GM23338 (cell line): ENCODE measurements at regions not wholly inside any gene's neighbourhood (a gene's known extent, or its start where the extent isn't known, plus 50 kb on each side); places are given as distances from the start of the nearest gene placed in this dataset.

Experiments
- ATAC-seq: fragments of 200-7000 bp; cut with Tn5 transposase; 3 replicates; pipeline ENCODE4 v1.9.1; 2020
- DNase-seq: peaks from one replicate; pipeline ENCODE4 v3.0.0-alpha.2; 2015; ENCODE audit warnings: low spot score
- H2AFZ ChIP-seq: fragments of 200-600 bp; sonication (generic); 2 replicates; pipeline ENCODE4 v1.8.0; 2016; ENCODE audit warnings: antibody characterized with exemption, mild to moderate bottlenecking, moderate library complexity
- H3F3A ChIP-seq: fragments of 200-600 bp; sonication (generic); replicated peaks from 2 replicates; pipeline ENCODE4 v1.8.0; 2017; ENCODE audit warnings: antibody characterized with exemption, mixed run types, low read depth
- H3K27ac ChIP-seq: fragments of 200-600 bp; sonication (generic); 2 replicates; pipeline ENCODE4 v1.6.1; 2016; ENCODE audit warnings: low read depth
- H3K27me3 ChIP-seq: fragments of 200-600 bp; sonication (generic); 2 replicates; pipeline ENCODE4 v1.8.0; 2016; ENCODE audit warnings: mild to moderate bottlenecking, mixed run types, moderate library complexity; ENCODE audit not compliant: insufficient read depth
- H3K36me3 ChIP-seq: fragments of 200-600 bp; sonication (generic); 2 replicates; pipeline ENCODE4 v1.8.0; 2016; ENCODE audit warnings: mild to moderate bottlenecking; ENCODE audit not compliant: insufficient read depth
- H3K4me1 ChIP-seq: fragments of 200-600 bp; sonication (generic); 2 replicates; pipeline ENCODE4 v1.8.0; 2016; ENCODE audit warnings: mild to moderate bottlenecking, moderate library complexity; ENCODE audit not compliant: insufficient read depth
- H3K4me2 ChIP-seq: fragments of 200-600 bp; sonication (generic); 2 replicates; pipeline ENCODE4 v1.7.1; 2017; ENCODE audit warnings: mixed run types
- H3K4me3 ChIP-seq: fragments of 200-600 bp; sonication (generic); 2 replicates; pipeline ENCODE4 v1.6.1; 2016; ENCODE audit warnings: mixed run types
- H3K79me2 ChIP-seq: fragments of 200-600 bp; sonication (generic); replicated peaks from 2 replicates; pipeline ENCODE4 v1.8.0; 2017; ENCODE audit warnings: mild to moderate bottlenecking; ENCODE audit not compliant: insufficient read depth
- H3K9me2 ChIP-seq: fragments of 200-600 bp; sonication (generic); 2 replicates; pipeline ENCODE4 v1.8.0; 2017; ENCODE audit not compliant: insufficient read depth
- H4K20me1 ChIP-seq: fragments of 200-600 bp; sonication (generic); replicated peaks from 2 replicates; pipeline ENCODE4 v1.8.0; 2017; ENCODE audit warnings: mild to moderate bottlenecking; ENCODE audit not compliant: insufficient read depth
- H3K27ac Mint-ChIP-seq: 2 replicates; pipeline ENCODE4 v1.8.0; 2020; ENCODE audit warnings: inconsistent platforms, mild to moderate bottlenecking, moderate library complexity, mixed read lengths
- H3K27me3 Mint-ChIP-seq: 3 replicates; pipeline ENCODE4 v1.8.0; 2022; ENCODE audit warnings: low read depth, mild to moderate bottlenecking, moderate library complexity, mixed read lengths, inconsistent platforms; ENCODE audit not compliant: insufficient read depth, poor library complexity
- H3K36me3 Mint-ChIP-seq: 3 replicates; pipeline ENCODE4 v1.8.0; 2021; ENCODE audit warnings: low read depth, mild to moderate bottlenecking, inconsistent platforms, moderate library complexity, mixed read lengths
- H3K4me1 Mint-ChIP-seq: 3 replicates; pipeline ENCODE4 v1.8.0; 2020; ENCODE audit warnings: mild to moderate bottlenecking, inconsistent platforms, mixed read lengths
- H3K4me3 Mint-ChIP-seq: 3 replicates; pipeline ENCODE4 v1.8.0; 2021; ENCODE audit warnings: moderate library complexity, mild to moderate bottlenecking, inconsistent platforms, mixed read lengths
- H3K9me3 Mint-ChIP-seq: 3 replicates; pipeline ENCODE4 v1.8.0; 2020; ENCODE audit warnings: moderate library complexity, mild to moderate bottlenecking, inconsistent platforms, mixed read lengths
- CREB1 ChIP-seq: fragments of 250-450 bp; sonication (Bioruptor Pico); IDR thresholded peaks from 2 replicates; pipeline ENCODE4 v1.5.0; 2020; ENCODE audit warnings: low read depth, mild to moderate bottlenecking, moderate library complexity
- EZH2 ChIP-seq: fragments of 200-600 bp; sonication (generic); IDR thresholded peaks from one replicate; pipeline ENCODE4 v1.8.0; 2017; ENCODE audit warnings: antibody characterized with exemption, mild to moderate bottlenecking, low read depth; ENCODE audit not compliant: unreplicated experiment
- EZH2phosphoT487 ChIP-seq: fragments of 200-600 bp; sonication (generic); IDR thresholded peaks from one replicate; pipeline ENCODE4 v1.8.1; 2018; ENCODE audit warnings: antibody characterized with exemption; ENCODE audit not compliant: unreplicated experiment
- JUNB ChIP-seq: IDR thresholded peaks from one replicate; pipeline ENCODE4 v1.6.1; 2016; ENCODE audit warnings: antibody characterized with exemption; ENCODE audit not compliant: unreplicated experiment
- NANOG ChIP-seq: IDR thresholded peaks from 2 replicates; pipeline ENCODE4 v1.6.1; 2016; ENCODE audit warnings: antibody characterized with exemption, borderline replicate concordance
- POLR2AphosphoS5 ChIP-seq: IDR thresholded peaks from 2 replicates; pipeline ENCODE4 v1.6.1; 2016; ENCODE audit warnings: antibody characterized with exemption, low read depth
- REST ChIP-seq: IDR thresholded peaks from one replicate; pipeline ENCODE4 v1.6.1; 2018; ENCODE audit warnings: antibody characterized with exemption; ENCODE audit not compliant: unreplicated experiment
- STAT1 ChIP-seq: IDR thresholded peaks from one replicate; pipeline ENCODE4 v1.6.1; 2016; ENCODE audit warnings: antibody characterized with exemption; ENCODE audit not compliant: unreplicated experiment
- ZNF114 ChIP-seq: fragments of 250-450 bp; sonication (Bioruptor Pico); IDR thresholded peaks from 2 replicates; pipeline ENCODE4 v1.5.0; 2020; ENCODE audit warnings: mild to moderate bottlenecking, moderate library complexity
- ZNF331 ChIP-seq: fragments of 250-450 bp; sonication (Bioruptor Pico); IDR thresholded peaks from 2 replicates; pipeline ENCODE4 v1.5.0; 2020; ENCODE audit warnings: low read depth, mild to moderate bottlenecking, moderate library complexity
- ZNF462 ChIP-seq: fragments of 250-450 bp; sonication (Bioruptor Pico); IDR thresholded peaks from 2 replicates; pipeline ENCODE4 v1.5.0; 2020; ENCODE audit warnings: mild to moderate bottlenecking, moderate library complexity
- TF ChIP-seq, protein P1 (sequence below), 2 experiments: fragments of 200-600 bp in 1 of 2; sonication (generic) in 1 of 2; conservative IDR thresholded peaks; 2 replicates each; pipeline versions ENCODE4 v1.5.1 to v1.6.1; 2016 to 2017; ENCODE audit warnings: antibody characterized with exemption in 2 of 2, low read depth in 2 of 2, mild to moderate bottlenecking in 2 of 2, moderate library complexity in 1 of 2
- TF ChIP-seq, protein P2 (sequence below): IDR thresholded peaks from 2 replicates; pipeline ENCODE4 v1.6.1; 2016; ENCODE audit warnings: antibody characterized with exemption

DNA sequence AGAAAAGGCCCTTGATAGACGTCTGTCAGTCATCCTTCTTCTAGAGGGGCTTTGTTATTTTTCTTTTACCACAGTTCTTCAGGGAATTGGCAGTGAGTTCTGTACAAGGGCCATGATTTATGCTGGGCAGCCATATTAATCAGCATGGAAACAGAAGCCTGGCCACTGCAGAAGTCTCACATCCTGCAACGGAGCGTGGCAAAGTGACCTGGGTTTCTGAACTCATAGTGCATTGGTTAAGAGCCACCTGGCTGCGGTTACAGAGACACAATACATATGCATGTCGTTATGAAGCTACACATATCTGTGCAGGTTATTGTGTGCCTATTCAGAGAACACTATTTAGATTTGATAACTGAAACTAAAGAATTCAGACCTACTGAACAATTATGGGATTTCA is 419.4 kb upstream of the CELF2 start:
- TF ChIP-seq STAT1 (no peak), CREB1 (CRISPR knock-in tag) (no peak), EZH2phosphoT487 (no peak), POLR2AphosphoS5 (no peak), NANOG (no peak), ZNF114 (CRISPR knock-in tag) (no peak), REST (no peak), ZNF331 (CRISPR knock-in tag) (no peak), EZH2 (no peak), ZNF462 (CRISPR knock-in tag) (no peak), JUNB (no peak)
- TF ChIP-seq, protein P1, sequence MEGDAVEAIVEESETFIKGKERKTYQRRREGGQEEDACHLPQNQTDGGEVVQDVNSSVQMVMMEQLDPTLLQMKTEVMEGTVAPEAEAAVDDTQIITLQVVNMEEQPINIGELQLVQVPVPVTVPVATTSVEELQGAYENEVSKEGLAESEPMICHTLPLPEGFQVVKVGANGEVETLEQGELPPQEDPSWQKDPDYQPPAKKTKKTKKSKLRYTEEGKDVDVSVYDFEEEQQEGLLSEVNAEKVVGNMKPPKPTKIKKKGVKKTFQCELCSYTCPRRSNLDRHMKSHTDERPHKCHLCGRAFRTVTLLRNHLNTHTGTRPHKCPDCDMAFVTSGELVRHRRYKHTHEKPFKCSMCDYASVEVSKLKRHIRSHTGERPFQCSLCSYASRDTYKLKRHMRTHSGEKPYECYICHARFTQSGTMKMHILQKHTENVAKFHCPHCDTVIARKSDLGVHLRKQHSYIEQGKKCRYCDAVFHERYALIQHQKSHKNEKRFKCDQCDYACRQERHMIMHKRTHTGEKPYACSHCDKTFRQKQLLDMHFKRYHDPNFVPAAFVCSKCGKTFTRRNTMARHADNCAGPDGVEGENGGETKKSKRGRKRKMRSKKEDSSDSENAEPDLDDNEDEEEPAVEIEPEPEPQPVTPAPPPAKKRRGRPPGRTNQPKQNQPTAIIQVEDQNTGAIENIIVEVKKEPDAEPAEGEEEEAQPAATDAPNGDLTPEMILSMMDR (conservative IDR thresholded peaks at IDR 0.05; ENCODE audit: low read depth in 2 of 2), result no peak
- TF ChIP-seq, protein P2, sequence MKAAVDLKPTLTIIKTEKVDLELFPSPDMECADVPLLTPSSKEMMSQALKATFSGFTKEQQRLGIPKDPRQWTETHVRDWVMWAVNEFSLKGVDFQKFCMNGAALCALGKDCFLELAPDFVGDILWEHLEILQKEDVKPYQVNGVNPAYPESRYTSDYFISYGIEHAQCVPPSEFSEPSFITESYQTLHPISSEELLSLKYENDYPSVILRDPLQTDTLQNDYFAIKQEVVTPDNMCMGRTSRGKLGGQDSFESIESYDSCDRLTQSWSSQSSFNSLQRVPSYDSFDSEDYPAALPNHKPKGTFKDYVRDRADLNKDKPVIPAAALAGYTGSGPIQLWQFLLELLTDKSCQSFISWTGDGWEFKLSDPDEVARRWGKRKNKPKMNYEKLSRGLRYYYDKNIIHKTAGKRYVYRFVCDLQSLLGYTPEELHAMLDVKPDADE, result no peak
- H3K36me3 Mint-ChIP-seq, result no peaks in the 10 kb centered on the region
- ATAC-seq, result no peak
- no peaks in the 10 kb centered on the region; the same call in 2 of the 3 replicates for H3K9me3 Mint-ChIP-seq
- H3K36me3 ChIP-seq, result no peaks in the 10 kb centered on the region
- no peak overlapping the region for H3K4me3 ChIP-seq
- H2AFZ ChIP-seq, result no peak overlapping the region
- no peaks in the 10 kb centered on the region for H3K4me1 Mint-ChIP-seq
- no peaks in the 10 kb centered on the region for H3K4me1 ChIP-seq
- H3K4me3 Mint-ChIP-seq, result no peak overlapping the region
- no peaks in the 10 kb centered on the region for H4K20me1 ChIP-seq
- no peaks in the 10 kb centered on the region for H3K79me2 ChIP-seq
- H3K27me3 Mint-ChIP-seq, result no peaks in the 10 kb centered on the region
- peaks cover 7% of the 10 kb centered on the region; the same call in 1 of the 2 replicates for H3K9me2 ChIP-seq
- no peak for DNase-seq
- no peaks in the 10 kb centered on the region for H3F3A ChIP-seq
- H3K27ac ChIP-seq, result no peak overlapping the region
- no peak overlapping the region for H3K27ac Mint-ChIP-seq
- H3K27me3 ChIP-seq, result no peaks in the 10 kb centered on the region
- H3K4me2 ChIP-seq, result no peak overlapping the region
